Endothelial cell of umbilical vein (primary cell): ENCODE measurements at regions not wholly inside any gene's neighbourhood (a gene's known extent, or its start where the extent isn't known, plus 50 kb on each side); places are given as distances from the start of the nearest gene placed in this dataset.

Source experiments
- BruUV-seq: library from RNA; stranded (reverse); fragments of 400-500 nt; replicated peaks from 2 replicates; lab custom pipeline; 2021; lab: Mats Ljungman, UMichigan
- CTCF ChIA-PET: fragments of 300-600, 350-600 bp; sonication (Branson Sonifier 250); formaldehyde crosslinking; loops from one replicate; lab custom pipeline; 2021; ENCODE audit warnings: antibody characterized with exemption, inconsistent platforms; lab: Charles Lee
- POLR2A ChIA-PET: fragments of 300-600, 350-600 bp; sonication (Branson Sonifier 250); formaldehyde crosslinking; loops from one replicate; lab custom pipeline; 2021; ENCODE audit warnings: antibody characterized with exemption, inconsistent platforms; lab: Charles Lee
- DNase-seq: peaks from one replicate; pipeline ENCODE4 v3.0.0-alpha.2; 2011; ENCODE audit warnings: low read depth, low spot score
- FAIRE-seq: peaks from 2 replicates; lab custom pipeline; 2011; peaks lifted over from hg19 to GRCh38; lab: Jason Lieb, UNC
- H2AFZ ChIP-seq: 2 replicates; pipeline ENCODE4 v1.6.0; 2012; ENCODE audit warnings: low read depth, low read length, control low read depth, inconsistent platforms
- H3K27ac ChIP-seq: 2 replicates; pipeline ENCODE4 v1.5.1; 2011; ENCODE audit warnings: low read depth, mild to moderate bottlenecking, control low read depth, low read length, moderate library complexity; ENCODE audit not compliant: insufficient read depth
- H3K27me3 ChIP-seq, 2 experiments: 2 replicates each; pipeline versions ENCODE4 v1.6.0 to v1.6.1; 2011; ENCODE audit warnings: low read length in 2 of 2, mixed read lengths in 1 of 2; ENCODE audit not compliant: control insufficient read depth in 2 of 2, insufficient read depth in 2 of 2
- H3K36me3 ChIP-seq, 2 experiments: 2 replicates in 1 of 2; 3 replicates in 1 of 2; pipeline ENCODE4 v1.5.1; 2011; ENCODE audit warnings: low read length in 2 of 2, mild to moderate bottlenecking in 1 of 2, moderate library complexity in 1 of 2; ENCODE audit not compliant: control insufficient read depth in 2 of 2, insufficient read depth in 2 of 2; ENCODE audit errors: extremely low read depth in 1 of 2
- H3K4me1 ChIP-seq: 3 replicates; pipeline ENCODE4 v1.5.1; 2011; ENCODE audit warnings: mild to moderate bottlenecking, low read length; ENCODE audit not compliant: control insufficient read depth, insufficient read depth; ENCODE audit errors: extremely low read depth
- H3K4me2 ChIP-seq: 2 replicates; pipeline ENCODE4 v1.6.1; 2011; ENCODE audit warnings: low read length, control low read depth, mixed read lengths; ENCODE audit not compliant: insufficient read depth
- H3K4me3 ChIP-seq, 3 experiments: fragments of 200-600 bp in 1 of 3; sonication (generic), shearing (Covaris generic) in 1 of 3; replicated peaks in 1 of 3; 2 replicates each; pipeline ENCODE4 v1.5.1; 2011 to 2016; ENCODE audit warnings: control low read depth in 3 of 3, low read length in 3 of 3, mild to moderate bottlenecking in 2 of 3, inconsistent platforms in 1 of 3, low read depth in 1 of 3, moderate library complexity in 1 of 3; ENCODE audit not compliant: insufficient read depth in 1 of 3
- H3K79me2 ChIP-seq: 2 replicates; pipeline ENCODE4 v1.6.0; 2012; ENCODE audit warnings: low read length, inconsistent platforms; ENCODE audit not compliant: control insufficient read depth, insufficient read depth
- H3K9ac ChIP-seq: replicated peaks from 2 replicates; pipeline ENCODE3; 2011; ENCODE audit warnings: low read length, control low read depth; ENCODE audit not compliant: insufficient read depth; ENCODE audit errors: extremely low read depth
- H3K9me1 ChIP-seq: replicated peaks from 3 replicates; pipeline ENCODE4 v1.6.0; 2011; ENCODE audit warnings: mild to moderate bottlenecking, low read length; ENCODE audit not compliant: control insufficient read depth, insufficient read depth; ENCODE audit errors: extremely low read depth
- H3K9me3 ChIP-seq: replicated peaks from 2 replicates; pipeline ENCODE4 v1.5.1; 2012; ENCODE audit warnings: low read length, inconsistent platforms; ENCODE audit not compliant: control insufficient read depth, insufficient read depth
- H4K20me1 ChIP-seq: replicated peaks from 2 replicates; pipeline ENCODE3; 2011; ENCODE audit warnings: mild to moderate bottlenecking, low read length; ENCODE audit not compliant: control insufficient read depth, insufficient read depth; ENCODE audit errors: extremely low read depth
- EZH2 ChIP-seq: IDR thresholded peaks from 2 replicates; pipeline ENCODE4 v1.6.1; 2012; ENCODE audit warnings: borderline replicate concordance, low read depth, mild to moderate bottlenecking, moderate library complexity, low read length, inconsistent platforms; ENCODE audit not compliant: severe bottlenecking
- FOS ChIP-seq: IDR thresholded peaks from 2 replicates; pipeline ENCODE4 v1.6.1; 2011; ENCODE audit warnings: mild to moderate bottlenecking, low read length, moderate library complexity, borderline replicate concordance; ENCODE audit not compliant: insufficient read depth
- GATA2 ChIP-seq: IDR thresholded peaks from 2 replicates; pipeline ENCODE4 v1.7.0; 2011; ENCODE audit warnings: low read depth, mild to moderate bottlenecking, moderate library complexity, mixed read lengths, low read length; ENCODE audit not compliant: insufficient read length, insufficient read depth
- JUN ChIP-seq: IDR thresholded peaks from 2 replicates; pipeline ENCODE4 v1.6.1; 2011; ENCODE audit warnings: borderline replicate concordance, low read depth; ENCODE audit not compliant: insufficient read length, insufficient read depth
- MYC ChIP-seq: IDR thresholded peaks from one replicate; pipeline ENCODE4 v1.6.1; 2011; ENCODE audit warnings: mild to moderate bottlenecking, low read depth, low read length
- POLR2A ChIP-seq: IDR thresholded peaks from 2 replicates; pipeline ENCODE4 v1.6.1; 2012; ENCODE audit warnings: low read depth, mild to moderate bottlenecking, control low read depth, low read length
- POLR2AphosphoS5 ChIP-seq: IDR thresholded peaks from 2 replicates; pipeline ENCODE4 v1.6.1; 2012; ENCODE audit warnings: low read depth, mild to moderate bottlenecking, control low read depth, low read length, moderate library complexity; ENCODE audit not compliant: insufficient read depth
- dilution Hi-C: fragments of 300-500 bp; cut with MboI; formaldehyde crosslinking; loops from one replicate; pipeline ENCODE4 v1.15.0; 2019; ENCODE audit warnings: low sequenced_read_pairs; ENCODE audit not compliant: extremely low pct_ligation_motif_present
- intact Hi-C: fragments of 100-400 bp; cut with micrococcal nuclease; formaldehyde crosslinking; loops from one replicate; pipeline ENCODE4 v1.10.0; 2022
- TF ChIP-seq, protein P1 (sequence below), 2 donors: IDR thresholded peaks; 1 replicate in 1 of 2; 2 replicates in 1 of 2; pipeline ENCODE4 v1.5.1; 2011; ENCODE audit warnings: low read length in 2 of 2, mild to moderate bottlenecking in 2 of 2, moderate library complexity in 2 of 2, control low read depth in 1 of 2, inconsistent platforms in 1 of 2, low read depth in 1 of 2; ENCODE audit not compliant: insufficient read depth in 1 of 2; ENCODE audit errors: extremely low read depth in 1 of 2
- TF ChIP-seq, protein P2 (sequence below): IDR thresholded peaks from 2 replicates; pipeline ENCODE4 v1.6.1; 2011; ENCODE audit not compliant: insufficient read depth, insufficient read length

DNA sequence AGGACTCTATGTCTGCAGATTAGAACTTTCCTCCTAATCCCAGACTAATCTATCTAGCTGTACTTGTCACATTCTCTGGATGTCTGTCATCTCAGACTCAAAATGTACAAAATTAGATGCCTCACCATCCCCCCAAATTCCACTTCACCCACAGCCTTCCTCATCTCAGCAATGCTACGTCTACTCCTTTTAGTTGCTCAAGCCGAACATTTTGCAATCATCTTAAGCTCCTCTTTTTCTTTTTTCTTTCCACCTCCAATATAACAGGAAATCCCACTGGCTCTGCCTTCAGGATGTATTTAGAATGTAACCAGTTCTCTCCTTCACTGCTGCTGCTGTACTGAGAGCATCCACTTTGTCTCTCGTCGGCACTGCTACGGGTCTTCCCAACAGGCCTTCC, 1091.8 kb downstream of the TBC1D22A start:
- BruUV-seq, result no TSS peak
- Histone ChIP-seq H3K27ac (no peak overlapping the region), H4K20me1 (no peaks in the 10 kb centered on the region), H3K4me2 (no peak overlapping the region), H2AFZ (no peak overlapping the region), H3K4me3 (no peak overlapping the region), H3K9ac (no peak overlapping the region), H3K27me3 (no peaks in the 10 kb centered on the region), H3K9me3 (peaks cover 6% of the 10 kb centered on the region), H3K4me1 (no peaks in the 10 kb centered on the region), H3K36me3 (no peaks in the 10 kb centered on the region), H3K79me2 (no peaks in the 10 kb centered on the region), H3K9me1 (no peaks in the 10 kb centered on the region)
- intact Hi-C loops (no loop called here), dilution Hi-C loops (no loop called here)
- POLR2A ChIA-PET, result no interaction called here
- CTCF ChIA-PET, result no interaction called here
- no peak for DNase-seq
- no peak for FAIRE-seq
- TF ChIP-seq EZH2 (no peak), POLR2AphosphoS5 (no peak), JUN (no peak), MYC (no peak), GATA2 (no peak), FOS (no peak), POLR2A (no peak)
- TF ChIP-seq, protein P1, sequence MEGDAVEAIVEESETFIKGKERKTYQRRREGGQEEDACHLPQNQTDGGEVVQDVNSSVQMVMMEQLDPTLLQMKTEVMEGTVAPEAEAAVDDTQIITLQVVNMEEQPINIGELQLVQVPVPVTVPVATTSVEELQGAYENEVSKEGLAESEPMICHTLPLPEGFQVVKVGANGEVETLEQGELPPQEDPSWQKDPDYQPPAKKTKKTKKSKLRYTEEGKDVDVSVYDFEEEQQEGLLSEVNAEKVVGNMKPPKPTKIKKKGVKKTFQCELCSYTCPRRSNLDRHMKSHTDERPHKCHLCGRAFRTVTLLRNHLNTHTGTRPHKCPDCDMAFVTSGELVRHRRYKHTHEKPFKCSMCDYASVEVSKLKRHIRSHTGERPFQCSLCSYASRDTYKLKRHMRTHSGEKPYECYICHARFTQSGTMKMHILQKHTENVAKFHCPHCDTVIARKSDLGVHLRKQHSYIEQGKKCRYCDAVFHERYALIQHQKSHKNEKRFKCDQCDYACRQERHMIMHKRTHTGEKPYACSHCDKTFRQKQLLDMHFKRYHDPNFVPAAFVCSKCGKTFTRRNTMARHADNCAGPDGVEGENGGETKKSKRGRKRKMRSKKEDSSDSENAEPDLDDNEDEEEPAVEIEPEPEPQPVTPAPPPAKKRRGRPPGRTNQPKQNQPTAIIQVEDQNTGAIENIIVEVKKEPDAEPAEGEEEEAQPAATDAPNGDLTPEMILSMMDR (IDR thresholded peaks at IDR 0.05; ENCODE audit: extremely low read depth in 1 of 2, insufficient read depth in 1 of 2, low read depth in 1 of 2, low read length in 2 of 2), result no peak
- TF ChIP-seq, protein P2, sequence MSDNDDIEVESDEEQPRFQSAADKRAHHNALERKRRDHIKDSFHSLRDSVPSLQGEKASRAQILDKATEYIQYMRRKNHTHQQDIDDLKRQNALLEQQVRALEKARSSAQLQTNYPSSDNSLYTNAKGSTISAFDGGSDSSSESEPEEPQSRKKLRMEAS, result no peak
